HG03039 (cell line): ENCODE measurements at regions not wholly inside any gene's neighbourhood (a gene's known extent, or its start where the extent isn't known, plus 50 kb on each side); places are given as distances from the start of the nearest gene placed in this dataset.
"Not testable (repeated sequence)": the region's sequence is repeated elsewhere in the genome, so short reads cannot be mapped to it uniquely, and the experiment has no call there.

Experiments
- ATAC-seq: cut with Tn5 transposase; IDR thresholded peaks from one replicate; pipeline ENCODE4 v1.9.1; 2021; ENCODE audit warnings: mild to moderate bottlenecking, moderate library complexity; ENCODE audit not compliant: unreplicated experiment

DNA sequence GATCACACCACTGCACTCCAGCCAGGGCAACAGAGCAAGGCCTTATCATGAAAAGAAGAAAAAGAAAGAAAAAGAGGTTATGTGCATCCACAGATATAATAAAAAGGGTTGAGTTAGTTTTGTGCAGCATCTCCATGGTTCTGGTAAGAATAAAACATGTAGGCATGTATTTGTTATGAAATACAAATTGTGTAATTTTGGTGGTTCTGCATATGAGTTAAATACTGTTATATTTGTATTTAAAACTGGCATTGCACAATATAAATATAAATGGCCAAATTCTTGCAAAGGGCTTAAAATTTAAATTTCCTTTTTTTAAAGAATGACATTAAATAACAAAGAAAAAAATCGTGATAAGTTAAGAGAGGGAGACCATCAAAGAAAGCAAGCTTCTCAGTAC is 159.1 kb upstream of the PREP start:
- ATAC-seq = no peak

DNA sequence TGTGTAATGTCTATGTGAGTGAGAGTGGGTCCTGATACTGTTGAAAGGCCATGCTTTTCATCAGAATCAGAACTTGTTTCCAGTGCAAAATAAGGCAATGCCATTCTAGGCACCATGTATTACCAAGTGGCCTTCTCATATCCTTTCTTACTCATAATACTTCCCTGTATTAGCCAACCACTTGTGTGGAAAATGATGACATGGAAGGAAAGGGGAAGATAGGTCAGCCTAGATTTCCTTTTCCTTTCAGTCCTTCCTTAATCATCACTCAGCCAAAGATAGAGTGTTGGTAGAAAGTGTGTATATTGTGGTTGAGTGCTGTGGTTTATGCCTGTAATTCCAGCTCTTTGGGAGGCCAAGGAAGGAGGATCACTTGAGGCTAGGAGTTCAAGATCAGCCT is 158.6 kb upstream of the PREP start:
- no peak for ATAC-seq

GRCh38 chr6:105560611-105561066 is 157.8 kb upstream of the PREP start:
- peak; percentile 94 for ATAC-seq

DNA sequence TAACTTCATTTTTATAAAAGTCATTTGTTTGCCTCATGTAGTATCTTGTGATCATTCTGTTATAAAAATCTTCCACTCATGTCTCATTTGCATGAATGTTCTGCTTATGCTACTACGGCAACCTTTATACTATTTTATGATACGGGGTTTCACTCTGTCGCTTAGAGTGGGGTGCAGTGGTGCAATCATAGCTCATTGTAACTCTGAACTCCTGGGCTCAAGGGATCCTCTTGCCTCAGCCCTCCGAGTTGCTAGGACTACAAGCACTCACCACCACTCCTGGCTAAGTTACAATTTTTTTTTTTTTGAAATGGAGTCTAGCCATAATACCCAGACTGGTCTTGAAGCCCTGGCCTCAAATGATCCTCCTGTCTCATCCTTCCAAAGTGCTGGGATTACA is 154.4 kb upstream of the PREP start:
- no peak for ATAC-seq

GRCh38 chr6:105553171-105553570 is 150.3 kb upstream of the PREP start:
- ATAC-seq = no peak

DNA sequence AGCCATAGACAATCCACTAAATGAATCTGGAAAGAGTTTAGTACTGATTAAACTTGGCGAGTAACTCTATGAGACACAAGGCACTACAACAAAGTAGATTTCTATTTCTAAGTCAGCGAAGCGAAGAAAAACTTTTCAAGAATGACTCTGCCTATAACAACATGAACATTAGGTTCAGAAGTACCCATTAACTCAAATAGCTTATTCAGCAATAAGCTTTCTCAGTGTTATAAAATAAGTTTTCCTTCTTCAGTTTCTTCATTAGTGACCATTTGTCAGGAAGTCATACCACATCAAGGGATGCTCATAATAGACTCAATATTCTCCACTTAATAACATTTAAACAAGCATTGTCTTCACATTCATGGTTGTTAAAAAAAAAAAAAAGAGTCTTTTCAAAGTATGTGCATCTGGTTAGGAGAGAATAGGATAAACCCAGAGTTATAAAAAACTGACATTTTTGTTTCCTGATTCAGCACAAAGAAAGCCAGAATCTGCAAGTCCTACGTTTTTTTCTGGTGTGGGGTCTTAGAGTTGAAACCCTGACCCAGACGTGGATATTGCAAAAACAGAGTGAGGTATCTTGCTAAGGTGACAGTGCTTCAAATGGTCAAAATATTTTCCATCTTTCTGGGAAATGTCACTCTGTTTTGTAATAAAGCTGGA is 148.2 kb upstream of the PREP start:
- no peak for ATAC-seq

DNA sequence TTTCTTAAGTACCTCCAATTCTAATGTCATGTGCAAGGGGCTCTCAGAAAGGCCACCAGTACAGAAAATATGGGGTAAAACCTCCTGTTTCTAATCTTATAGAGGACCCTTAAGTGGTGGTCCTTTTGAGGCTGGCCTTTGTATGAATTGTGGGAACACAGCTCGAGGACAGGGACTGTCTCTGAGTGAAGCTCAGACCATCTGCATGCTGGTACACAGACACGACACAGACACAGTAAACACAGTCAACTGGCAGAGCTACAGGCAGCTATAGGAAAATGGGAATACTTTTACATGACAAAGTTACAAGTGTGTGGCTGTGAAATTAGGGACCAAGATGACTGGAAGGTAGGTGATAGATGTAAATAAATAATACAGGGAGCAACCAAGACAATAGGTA is 143.9 kb upstream of the PREP start:
- ATAC-seq = no peak

GRCh38 chr6:105545947-105546731 is 143.3 kb upstream of the PREP start:
- no peak for ATAC-seq

DNA sequence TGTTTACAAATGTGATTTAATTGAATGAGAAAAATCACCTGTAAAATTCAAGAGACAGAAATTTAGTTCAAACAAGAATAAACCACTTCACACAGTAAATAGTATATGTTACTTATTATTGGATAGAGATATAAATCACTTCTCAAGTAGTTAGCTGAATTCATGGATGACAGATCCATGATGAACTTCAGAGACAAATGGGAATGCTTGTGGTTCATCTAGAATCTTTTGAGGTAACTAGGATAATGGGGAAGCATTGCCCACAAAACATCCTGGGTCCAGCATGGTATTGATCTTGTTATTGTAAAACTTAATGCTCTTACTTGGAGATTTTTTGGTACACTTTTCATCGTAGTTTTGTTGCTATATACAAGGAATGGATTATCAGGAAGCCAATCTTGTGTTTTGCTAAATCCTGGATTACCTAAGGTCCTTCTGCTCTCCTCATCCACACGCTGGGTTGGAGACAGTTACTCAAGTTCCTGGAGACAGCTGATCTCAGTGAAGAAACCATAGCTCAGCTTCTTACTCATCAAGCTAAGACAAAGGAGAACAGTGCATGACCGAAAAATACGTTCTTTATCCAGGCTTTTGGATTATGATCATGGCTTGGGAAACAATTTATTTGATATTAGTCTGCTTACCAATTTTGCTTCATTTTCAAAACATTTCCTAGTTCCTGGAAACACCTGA is 142.5 kb upstream of the PREP start:
- ATAC-seq = no peak

- ATAC-seq = no peak
Observed at GRCh38 chr6:105539911-105540310, 137.0 kb upstream of the PREP start.

DNA sequence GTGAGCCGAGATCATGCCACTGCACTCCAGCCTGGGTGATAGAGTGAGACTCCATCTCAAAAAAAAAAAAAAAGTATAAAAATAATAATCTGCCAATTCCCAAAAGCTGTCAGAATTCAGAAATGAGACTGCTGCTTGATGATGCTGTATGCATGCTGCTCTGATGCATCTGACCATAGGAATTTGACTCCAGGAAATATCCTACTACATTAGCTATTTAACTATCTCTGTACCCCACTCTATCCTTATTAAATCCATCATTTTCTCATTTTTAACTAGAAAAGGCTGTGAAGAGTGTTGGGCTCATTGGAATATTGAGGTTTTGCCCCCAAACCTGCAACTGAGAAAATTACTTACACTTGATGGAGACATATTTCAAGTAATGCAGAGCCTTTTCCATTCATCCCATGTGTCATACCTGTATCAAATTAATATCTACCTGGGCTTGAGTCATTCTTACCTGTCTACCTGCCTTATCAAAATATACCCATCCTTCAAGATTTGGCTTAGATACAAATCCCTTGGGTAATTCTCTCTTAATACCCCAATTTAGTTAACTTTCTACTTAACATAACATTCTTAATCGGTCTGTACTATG is 135.2 kb upstream of the PREP start:
- ATAC-seq = no peak

GRCh38 chr6:105536961-105537360 is 134.1 kb upstream of the PREP start:
- no peak for ATAC-seq

- ATAC-seq = no peak
Observed at GRCh38 chr6:105533301-105533700, 130.4 kb upstream of the PREP start.

DNA sequence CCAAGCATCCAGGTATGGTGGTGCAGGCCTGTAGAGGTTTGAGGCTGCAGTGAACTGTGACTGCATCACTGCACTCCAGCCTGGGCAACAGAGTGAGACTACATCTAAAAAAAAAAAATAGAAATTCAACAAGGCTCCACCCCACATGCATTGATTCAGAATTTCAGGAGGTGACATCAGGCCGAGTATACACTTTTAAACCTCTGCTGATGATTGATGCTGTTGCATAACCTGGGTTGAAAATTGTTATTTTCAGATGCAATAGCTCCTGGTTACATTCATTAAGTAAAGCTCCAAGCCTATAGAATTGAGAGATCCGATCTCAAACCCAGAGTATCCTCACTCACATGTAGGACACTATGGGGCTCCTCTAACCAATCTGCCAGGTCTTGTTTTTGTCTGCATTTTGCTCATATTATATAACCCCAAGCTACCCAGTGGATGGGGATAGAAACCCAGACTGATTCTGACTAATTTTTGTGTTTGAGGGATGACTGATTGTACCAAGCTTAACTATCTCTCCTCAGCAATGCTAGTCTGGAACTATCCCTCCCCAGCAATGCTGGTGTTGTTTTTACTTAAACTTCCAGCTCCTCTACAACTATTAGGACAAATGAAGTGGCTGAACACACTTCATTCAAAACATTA is 123.5 kb upstream of the PREP start:
- ATAC-seq = no peak

DNA sequence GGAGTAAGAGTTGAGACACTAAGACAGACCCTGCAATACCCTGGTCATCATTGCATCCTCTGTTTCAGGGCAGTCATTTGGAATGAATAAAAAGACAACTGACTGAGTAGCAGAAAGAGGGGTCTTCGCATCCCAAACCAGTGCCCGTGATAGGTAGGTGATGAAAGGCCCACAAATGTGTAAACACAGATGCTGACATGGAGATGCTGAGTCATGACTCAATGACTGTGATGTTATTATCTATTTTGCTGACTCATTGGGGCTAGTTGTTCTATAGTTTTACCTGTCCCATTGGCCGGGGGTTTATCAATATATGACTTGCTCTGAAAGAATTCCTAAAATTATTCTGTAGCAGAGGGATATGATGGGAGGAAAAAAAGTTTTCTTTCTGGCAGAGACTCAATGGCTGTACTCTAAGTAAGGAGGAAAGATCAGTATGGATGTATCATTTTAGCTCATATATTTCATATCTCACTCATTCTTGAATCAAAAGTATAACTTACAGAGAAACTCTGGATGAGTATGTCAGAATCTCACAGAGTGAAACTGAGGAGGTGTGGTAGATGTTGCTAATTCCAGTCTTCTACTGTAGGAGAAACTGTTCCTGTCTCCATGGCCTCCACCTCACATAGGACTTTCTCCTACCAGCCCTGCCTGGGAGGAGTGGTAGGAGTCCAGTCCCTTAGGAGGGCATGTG is 119.9 kb upstream of the PREP start:
- no peak for ATAC-seq

DNA sequence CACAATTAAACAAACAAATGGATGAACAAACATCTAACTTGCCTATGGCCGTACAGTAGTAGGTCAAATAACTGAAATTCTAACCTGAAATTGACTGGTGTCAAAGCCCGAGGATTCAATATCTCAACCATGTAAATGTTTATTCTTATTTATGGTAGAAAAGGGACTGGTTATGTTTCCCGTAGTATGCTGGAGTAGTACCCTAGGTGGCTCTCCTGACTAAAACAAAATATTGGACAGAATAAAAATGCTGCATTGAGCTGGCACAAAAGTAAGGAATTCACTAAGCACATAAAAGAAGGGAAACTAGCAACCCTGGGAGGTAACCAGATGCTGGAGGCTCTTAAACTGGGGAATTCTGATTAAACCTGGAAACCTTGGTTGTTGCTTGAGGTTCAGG is 117.1 kb upstream of the PREP start:
- no peak for ATAC-seq

- ATAC-seq = not testable (repeated sequence)
Observed at GRCh38 chr6:105518993-105519392, 116.1 kb upstream of the PREP start.

DNA sequence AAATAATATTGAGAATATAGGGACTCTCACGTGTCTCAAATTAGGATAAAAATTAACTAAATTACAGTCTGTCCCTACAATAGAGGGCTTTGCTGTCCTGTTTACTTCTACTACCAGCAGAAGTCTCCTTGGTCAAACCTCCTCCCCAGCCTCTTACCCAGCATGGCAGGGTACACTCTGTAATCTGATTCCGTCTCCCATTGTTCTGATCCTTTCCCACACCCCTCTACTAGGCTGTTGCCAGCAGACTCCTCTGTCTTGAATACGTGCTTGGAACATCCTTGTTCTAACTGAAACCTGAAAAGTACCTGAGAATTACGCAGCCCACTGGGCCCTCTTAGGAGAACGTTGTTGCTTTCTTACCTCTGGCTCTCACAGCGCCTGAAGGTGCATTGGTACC is 112.2 kb upstream of the PREP start:
- ATAC-seq = no peak

- ATAC-seq = no peak
Observed at GRCh38 chr6:105514306-105514705, 111.4 kb upstream of the PREP start.

- ATAC-seq = no peak
Observed at GRCh38 chr6:105511639-105512038, 108.8 kb upstream of the PREP start.
